GM19023 (cell line): ENCODE measurements at regions not wholly inside any gene's neighbourhood (a gene's known extent, or its start where the extent isn't known, plus 50 kb on each side); places are given as distances from the start of the nearest gene placed in this dataset.

ENCODE experiments used
- ATAC-seq: cut with Tn5 transposase; IDR thresholded peaks from one replicate; pipeline ENCODE4 v1.9.1; 2021; ENCODE audit warnings: mild to moderate bottlenecking, moderate library complexity; ENCODE audit not compliant: unreplicated experiment

DNA sequence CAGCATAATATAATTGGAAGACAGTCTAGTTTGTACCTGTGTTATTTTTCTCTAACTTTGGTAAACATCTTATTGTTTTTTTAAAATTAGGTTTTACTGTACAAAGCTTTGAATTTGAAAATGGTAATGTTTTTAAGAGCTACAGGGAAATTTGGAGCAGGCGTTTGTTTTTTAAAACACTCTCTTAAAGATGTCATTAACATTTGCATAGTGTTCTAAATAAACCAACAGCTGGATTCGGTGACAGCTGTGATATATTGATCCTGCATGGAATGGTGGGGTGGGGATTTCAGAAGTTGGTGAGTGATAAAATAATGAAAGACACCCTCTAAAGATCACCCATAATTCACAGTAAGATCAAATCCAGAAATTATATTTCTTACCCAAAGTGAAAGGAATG, 97.9 kb upstream of the PRL start:
- no peak for ATAC-seq

- ATAC-seq, result no peak
Observed at GRCh38 chr6:22399693-22400092, 102.9 kb upstream of the PRL start.

GRCh38 chr6:22401206-22401605, 104.4 kb upstream of the PRL start:
- no peak for ATAC-seq

GRCh38 chr6:22401932-22402331, 105.1 kb upstream of the PRL start:
- ATAC-seq, result no peak

- ATAC-seq, result no peak
Observed at GRCh38 chr6:22409486-22409885, 112.7 kb upstream of the PRL start.

DNA sequence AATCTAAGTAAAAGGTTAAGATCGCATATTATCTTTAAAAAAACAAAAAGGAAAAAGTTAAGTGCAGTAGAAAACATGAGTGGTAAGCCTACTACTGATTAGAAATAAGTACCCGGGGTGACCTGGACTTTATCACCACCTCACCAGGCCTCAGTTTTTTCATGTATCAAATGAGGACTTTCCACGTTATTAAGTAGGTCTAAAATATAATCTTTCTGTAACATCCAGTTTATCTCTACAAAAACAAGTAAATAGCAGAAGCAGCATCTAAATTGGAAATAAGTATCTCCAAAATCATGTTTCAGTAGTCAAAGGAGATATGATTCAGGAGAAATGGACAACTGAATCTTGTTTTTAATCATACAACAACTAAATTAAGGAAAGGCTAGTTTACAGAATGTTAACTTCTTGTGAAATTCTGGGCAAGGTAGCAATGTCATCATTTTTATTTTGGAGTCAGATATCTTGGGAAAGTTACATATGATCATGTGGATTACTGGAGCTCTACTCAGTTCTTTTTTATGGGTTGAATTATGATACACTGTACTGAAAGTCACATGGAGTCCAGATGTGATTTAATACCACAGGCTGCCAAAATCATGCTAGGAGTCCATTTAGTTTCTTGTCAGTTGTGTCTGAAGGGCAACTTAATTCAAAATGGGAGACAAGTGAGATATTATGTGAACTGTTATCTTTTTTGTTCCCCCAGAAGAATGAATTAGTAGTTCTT, 114.7 kb upstream of the PRL start:
- ATAC-seq, result no peak

DNA sequence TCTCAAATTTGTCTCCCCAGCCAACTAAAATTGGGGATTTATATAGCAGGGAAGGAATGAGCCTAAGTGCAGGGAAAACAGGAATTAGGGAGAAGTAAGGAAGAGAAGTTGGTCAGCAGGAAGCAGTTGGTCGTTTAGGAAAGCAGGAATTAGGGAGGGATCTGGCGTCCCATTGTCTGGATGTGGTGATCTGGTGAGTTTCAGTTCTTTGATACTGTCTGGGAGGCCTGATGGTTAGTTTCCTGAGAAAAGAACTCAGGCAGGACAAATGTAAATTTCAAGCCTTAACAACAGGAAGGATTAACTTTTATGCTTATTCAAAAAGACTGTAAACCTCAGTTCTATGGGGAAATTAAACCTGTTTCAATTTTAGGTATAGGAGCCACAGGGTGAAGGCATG, 116.2 kb upstream of the PRL start:
- ATAC-seq, result no peak

GRCh38 chr6:22413681-22414311, 117.0 kb upstream of the PRL start:
- no peak for ATAC-seq

GRCh38 chr6:22418714-22419113, 121.9 kb upstream of the PRL start:
- ATAC-seq, result no peak

DNA sequence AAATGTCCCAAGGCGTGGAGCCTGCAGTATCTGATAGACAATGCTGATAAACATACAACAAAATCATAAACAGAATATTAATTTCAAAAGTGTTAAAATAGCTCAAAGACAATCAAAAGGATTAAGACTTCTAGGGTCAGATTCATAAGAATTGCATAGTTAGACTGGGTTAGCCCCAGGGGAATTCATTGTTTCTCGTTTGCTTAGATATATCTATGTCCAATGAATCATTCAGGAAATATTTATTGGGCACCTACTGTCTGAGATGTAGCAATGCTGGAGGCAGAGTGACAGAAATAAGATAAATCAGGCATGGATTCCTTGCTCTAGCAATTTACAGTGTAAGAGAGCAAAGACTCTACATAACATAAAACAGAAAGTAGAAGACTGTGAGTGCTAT, 124.4 kb upstream of the PRL start:
- no peak for ATAC-seq

DNA sequence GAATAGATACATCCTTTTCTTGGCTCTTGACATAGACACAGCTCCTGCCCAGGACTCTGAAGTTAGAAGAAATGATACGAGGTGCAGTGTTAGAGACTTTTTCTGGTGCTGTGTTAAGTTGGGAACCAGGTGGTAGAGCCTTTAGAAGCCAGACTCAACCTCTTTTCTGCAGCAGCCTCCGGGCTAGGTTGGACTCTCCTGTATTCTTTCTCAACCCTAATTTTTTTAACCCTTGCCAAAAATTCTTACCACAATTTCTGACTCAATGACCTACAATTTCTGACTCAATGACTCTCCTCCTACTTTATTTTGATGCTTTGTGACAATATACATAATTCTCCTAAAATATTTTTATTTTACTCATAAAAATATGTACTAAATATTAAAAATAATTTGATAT, 127.4 kb upstream of the PRL start:
- no peak for ATAC-seq

GRCh38 chr6:22432060-22432459, 135.2 kb upstream of the PRL start:
- no peak for ATAC-seq

- ATAC-seq, result no peak
Observed at GRCh38 chr6:22433745-22434144, 135.6 kb upstream of the HDGFL1 start.

- no peak for ATAC-seq
Observed at GRCh38 chr6:22435151-22435550, 134.2 kb upstream of the HDGFL1 start.

GRCh38 chr6:22436134-22436533, 133.2 kb upstream of the HDGFL1 start:
- ATAC-seq, result no peak

- ATAC-seq, result no peak
Observed at GRCh38 chr6:22437665-22438064, 131.7 kb upstream of the HDGFL1 start.

DNA sequence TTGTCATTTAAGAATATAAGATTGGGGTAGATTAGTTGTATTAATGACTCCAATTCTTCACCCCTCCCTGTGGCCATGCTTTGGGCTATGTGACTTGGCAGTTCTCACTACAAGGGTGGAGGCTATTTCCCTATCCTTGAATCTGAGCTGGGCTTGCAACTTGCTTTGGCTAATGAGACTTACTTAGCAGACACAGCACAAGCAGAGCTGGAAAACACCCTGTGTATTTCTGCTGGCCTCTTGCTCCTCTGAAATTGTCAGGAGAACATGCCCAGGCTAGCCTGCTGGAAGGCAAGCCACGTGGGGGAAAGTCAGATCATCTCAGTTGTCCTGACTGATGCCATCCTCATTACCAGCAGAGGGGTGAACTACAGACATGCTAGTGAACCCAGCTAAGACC, 126.5 kb upstream of the HDGFL1 start:
- ATAC-seq, result no peak

- ATAC-seq, result no peak
Observed at GRCh38 chr6:22444330-22444729, 125.0 kb upstream of the HDGFL1 start.

GRCh38 chr6:22445946-22446345, 123.4 kb upstream of the HDGFL1 start:
- ATAC-seq, result no peak

- no peak for ATAC-seq
Observed at GRCh38 chr6:22447249-22448196, 121.8 kb upstream of the HDGFL1 start.

- ATAC-seq, result no peak
Observed at GRCh38 chr6:22448291-22448711, 121.1 kb upstream of the HDGFL1 start.

GRCh38 chr6:22451962-22452361, 117.4 kb upstream of the HDGFL1 start:
- ATAC-seq, result no peak
